ENCODE measurements at regions not wholly inside any gene's neighbourhood (a gene's known extent, or its start where the extent isn't known, plus 50 kb on each side); places are given as distances from the start of the nearest gene placed in this dataset.

DNA sequence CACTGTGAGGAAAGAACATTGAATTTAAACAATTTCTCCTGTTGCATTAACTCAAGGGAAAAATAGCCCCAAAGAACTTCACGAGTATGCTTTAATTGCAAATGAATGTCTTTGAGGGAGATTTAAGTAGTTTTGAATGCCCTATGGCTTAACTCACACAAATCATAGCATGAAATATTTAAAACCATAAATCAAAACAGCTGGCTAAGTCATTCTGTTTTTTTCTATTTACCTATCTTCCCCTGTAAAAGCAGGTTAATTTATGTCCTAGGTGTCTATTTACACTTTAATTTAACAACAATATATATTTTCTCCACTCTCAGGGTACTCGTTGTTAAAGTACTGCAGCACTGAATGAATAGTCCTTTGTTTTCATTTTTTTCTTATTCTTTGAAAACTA is 118.8 kb upstream of the PIEZO2 start:
- no peak for DNase-seq (ENCODE audit: low read depth)

DNA sequence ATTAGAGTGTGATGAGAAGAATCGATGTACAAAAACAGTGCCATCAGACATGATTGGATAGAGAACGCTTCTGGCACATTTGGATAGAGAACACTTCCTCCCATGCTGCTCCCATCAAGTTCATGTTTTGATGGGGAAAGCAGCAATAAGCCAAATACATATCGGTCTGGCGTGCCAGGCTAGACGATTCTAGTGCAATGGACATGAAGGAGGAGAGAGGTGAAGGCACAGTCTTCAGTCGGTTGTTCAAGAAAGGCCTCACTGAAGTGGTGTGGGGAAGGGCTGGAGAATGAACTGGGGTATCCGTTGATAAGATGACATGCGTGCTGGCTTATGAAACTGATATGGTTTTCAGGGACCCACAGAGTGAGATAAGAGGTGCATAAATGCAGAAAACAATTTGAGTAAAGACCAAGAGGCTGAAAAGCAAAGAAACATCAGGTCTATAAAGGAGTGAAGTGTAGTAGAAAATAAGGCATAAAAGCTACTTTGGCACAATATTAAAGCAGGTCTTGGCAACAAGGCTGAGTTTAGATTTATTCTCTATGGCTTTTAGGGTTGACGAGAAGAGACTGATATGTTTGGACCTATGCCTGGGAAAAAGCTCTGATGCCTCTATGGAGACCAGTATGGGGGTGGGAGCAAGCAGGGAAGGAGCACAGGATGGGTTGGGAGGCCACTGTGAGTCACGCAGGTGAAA is 117.6 kb upstream of the PIEZO2 start:
- no peak for DNase-seq (ENCODE audit: low read depth)

DNA sequence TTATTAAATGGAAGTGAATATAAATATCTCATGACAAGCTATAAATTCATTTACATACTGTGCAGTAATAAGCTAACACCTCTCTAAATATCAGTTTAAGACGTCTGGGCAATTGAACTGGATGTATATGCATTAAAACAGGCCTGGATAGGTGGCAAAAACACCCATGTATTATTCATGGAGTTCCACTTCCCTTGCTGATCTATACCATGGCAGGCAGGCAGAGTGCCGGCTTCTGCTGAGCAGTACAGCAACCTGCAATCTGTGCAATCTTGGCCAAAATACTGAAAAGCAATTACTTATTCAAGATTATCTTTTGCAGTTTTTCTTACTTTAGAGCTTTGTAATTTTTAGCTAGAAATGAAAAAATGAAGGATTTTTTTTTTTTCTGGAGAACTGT is 112.1 kb upstream of the PIEZO2 start:
- DNase-seq (ENCODE audit: low read depth) = no peak

DNA sequence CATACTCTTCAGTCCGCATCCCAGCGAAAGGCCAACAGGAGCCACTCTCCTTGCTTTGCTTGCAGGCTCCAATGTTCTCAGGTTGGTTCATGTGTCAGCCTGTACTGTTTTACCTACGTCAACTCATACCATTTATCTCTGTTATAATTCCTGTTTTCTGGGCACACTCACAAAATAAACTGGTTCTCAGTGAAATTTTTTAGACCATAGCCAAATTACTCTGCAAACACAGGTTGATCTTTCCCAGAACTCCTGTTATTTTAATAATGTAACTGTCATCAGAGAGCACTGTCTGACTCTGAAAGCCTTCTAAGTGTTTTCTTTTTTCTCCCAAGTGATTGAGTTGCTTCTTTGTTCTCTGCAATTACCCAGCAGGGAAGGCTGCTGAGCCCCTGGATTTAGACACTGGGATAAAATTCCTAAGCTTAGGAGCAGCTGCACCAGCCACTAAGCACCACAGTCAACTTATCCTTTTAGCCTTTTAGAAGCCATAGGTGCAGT is 111.6 kb upstream of the PIEZO2 start:
- DNase-seq (ENCODE audit: low read depth) = no peak

DNA sequence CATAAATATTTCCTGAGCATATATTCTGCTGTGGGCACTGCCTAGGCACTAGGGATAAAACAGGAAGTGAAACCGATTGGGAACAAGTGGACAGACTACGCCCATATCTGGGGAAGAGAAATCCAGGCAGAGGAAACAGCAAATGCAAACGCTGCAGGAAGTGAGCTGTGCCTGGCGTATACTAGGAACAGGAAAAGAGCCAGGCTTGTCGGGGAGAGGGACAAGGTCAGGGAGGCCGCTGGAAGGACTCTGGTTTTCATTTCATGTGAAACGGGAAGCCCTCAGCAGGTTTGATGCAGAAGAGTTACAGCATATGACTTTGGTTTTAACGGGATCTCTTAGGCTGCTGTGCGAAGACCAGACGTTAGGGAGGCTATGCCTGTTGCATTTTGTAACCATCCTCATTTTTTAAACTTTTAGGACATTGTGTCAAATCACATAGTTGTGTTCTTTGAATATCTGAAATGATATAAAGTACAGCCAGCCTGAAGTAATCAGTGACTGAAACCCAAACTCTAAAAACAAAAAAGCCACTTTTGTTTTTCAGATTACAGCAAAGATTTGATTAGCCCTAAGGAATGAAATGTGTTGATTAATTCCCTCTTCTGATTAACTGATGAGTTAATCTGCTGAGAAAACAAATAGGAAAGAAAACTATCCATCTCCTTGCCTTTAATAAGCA is 110.2 kb upstream of the PIEZO2 start:
- no peak for DNase-seq (ENCODE audit: low read depth)

DNA sequence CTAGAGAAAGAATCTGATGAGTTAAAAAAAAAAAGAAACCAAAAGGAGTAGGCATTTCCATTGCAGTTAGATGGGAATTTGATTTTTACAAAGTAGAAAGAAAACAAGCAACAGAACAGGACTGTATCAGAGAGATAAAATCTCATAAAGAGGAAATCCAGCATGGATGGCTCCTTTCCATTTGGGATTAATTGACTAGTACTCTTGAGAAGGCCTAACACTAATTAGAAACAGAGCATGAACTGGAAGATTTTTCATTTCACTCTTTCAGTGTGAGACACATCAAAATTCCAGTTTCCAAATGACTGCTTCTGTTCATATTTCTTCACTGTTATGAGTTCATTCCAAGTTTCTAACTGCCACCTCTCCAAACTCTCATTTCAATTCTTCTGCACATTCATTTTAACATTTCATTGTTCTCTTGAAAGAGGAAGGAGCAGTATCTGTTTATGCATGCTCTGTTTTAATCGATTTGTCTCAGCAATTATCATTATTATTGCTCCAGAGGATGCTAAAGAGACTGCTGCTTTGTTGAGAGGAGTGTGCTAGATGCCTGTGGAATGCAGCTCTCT is 108.8 kb upstream of the PIEZO2 start:
- no peak for DNase-seq (ENCODE audit: low read depth)

DNA sequence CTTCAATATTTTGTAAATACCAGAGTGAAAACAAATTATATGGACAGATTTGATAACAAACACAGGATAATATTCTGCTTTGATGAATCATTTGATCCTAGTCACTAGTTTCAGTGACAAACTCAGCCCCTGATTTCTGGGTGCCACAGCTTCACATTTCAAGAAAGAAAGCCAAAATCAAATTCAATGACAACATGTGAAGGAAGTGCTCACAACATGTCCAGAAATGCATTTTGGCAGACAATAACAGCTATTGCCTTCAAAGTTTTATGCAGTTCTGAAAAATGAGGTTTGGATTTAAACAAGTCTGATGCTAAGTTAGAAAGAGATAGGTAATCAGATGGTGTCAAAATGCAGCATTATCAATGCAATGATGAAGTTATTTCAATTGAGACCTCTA is 106.9 kb upstream of the PIEZO2 start:
- DNase-seq (ENCODE audit: low read depth) = no peak

DNA sequence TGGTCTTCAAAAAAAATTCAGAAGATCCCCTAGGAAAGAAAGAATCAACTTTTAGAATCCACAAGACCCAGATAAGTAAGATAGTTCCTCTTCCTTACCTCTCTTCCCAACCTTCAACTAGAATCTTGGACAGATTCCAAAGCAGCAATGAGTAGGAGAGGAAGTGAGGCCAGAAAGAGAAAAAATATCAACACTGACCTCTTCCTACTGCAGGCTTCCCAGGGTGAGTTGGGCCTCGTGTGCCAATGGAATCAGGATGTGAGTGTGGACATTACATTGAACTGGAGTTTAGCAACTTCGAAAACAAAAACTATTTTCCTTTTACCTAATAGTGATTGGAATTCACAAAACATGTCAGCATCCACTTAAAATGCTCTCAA is 102.5 kb upstream of the PIEZO2 start:
- DNase-seq (ENCODE audit: low read depth) = no peak

DNA sequence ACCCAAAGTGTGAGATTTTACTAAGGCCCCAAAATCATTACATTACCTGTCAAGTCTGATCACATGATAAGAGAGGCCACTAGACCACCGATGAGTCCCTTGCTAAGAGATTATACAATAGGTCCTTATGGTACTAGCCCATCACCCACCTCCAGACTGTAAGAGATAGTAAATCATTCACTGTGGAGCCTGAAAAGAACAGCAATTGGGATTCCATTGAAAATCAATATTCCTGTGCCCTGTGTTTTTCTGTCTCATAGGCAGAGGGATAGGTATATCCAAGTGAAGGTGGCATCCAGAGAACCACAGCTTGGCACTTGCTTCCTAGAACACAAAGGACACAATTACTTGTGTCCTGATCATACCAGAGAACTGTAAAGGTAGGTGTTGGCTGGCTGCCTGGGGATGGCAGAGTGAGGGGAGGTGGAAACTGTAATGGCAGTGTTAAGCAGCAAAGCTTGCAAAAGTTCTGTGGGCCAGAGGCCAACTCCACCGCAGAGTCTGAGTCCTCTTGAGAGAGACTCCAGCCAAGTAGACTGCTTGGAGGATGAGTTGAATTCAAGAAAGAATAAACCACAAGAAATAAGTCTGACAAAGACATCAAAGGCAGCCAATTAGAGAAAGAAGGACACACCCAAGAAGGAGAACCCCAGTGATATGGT is 102.0 kb upstream of the PIEZO2 start:
- no peak for DNase-seq (ENCODE audit: low read depth)

DNA sequence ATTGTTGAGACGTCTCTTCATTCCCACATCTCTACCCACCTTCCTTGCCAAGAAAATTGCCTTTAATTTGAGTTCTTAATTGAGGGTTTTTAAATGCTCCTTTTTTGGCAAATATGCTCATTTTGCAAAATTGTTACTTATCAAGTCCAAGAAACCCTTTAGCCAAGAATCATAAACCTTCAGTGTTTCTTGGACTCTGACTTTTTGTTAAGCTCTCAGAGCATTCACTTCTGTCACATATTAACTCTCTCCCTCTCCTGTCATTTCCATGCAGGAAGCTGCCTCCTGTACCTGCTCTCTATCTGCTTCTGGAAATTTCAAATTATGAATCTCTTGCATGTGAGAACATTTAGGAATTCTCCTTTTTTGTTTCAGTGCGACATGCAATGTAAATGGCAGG is 100.0 kb upstream of the PIEZO2 start:
- no peak for DNase-seq (ENCODE audit: low read depth)

DNA sequence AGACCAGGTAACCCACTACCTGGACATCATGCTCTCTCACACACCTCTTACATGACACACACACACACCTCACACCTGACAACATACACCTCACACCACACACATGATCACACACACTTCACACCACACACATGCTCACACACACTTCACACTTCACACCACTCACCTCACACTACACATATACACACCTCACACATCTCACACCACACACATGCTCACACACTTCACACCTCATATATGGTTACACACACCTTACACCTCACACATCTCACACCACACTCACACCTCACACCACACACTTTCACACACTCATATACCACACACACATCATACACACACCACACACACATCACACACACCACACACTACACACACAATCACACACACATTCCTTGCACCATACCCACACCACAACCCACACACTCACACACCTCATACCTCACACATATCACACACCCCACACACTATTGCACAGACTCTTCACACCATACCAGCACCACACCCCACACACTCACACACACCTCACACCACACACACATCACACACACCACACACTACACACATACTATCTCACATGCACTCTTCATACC is 98.1 kb upstream of the PIEZO2 start:
- DNase-seq (ENCODE audit: low read depth) = no peak

DNA sequence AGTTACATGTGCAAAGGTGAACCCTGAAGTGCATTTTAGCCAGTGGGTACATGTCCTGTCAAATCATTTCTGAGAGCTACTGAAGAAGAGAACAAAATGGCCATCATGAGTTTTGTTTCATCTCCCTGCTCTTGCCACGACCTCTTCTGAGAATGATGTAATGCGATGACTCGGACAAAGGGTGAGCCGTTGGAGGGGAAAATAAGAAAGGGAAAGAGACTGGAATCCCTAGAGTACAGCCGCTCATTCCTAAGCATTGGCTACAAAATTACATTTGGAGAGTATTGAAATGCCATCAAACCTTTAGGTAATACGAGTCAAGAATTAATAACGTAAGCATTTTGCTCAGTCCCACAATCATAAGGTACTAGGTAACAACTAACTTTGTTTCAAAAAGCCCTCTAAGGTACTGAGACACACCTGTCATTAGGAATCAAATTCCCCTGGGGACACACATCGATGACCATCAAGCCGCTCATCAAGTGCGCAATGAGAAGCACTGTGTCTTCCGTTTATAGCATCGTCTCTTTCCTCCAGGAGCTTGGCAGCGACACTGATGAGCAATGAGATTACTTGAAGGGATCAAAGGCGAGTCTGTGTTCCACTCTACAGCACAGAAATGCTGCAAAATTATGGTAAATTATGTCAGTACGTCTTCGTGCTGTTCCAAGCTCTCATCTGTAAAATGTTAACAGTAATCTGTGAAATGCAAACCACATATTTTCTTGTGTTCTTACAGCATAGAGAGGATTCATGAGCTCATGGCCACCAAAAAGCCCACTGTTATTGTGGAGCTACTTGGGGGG is 97.3 kb upstream of the PIEZO2 start:
- no peak for DNase-seq (ENCODE audit: low read depth)

DNA sequence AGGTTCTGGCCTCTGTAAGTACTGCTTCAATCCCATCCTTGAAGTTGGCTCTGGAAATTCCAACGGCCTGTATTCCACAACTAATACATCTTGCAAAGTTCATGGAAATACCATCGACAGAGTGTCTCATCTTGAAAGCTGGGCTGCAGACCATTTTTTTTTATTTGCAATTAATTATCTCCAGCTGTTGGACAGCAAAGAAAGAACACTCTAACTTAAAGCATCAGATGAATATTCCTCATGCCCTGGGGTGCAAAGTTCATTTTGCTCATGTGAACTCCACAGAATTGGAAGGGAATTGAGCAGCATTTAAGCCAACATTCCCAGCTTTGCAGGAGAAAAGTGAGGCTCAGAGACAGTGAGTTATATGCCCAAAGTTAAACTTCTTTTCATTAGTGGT is 96.5 kb upstream of the PIEZO2 start:
- no peak for DNase-seq (ENCODE audit: low read depth)

DNA sequence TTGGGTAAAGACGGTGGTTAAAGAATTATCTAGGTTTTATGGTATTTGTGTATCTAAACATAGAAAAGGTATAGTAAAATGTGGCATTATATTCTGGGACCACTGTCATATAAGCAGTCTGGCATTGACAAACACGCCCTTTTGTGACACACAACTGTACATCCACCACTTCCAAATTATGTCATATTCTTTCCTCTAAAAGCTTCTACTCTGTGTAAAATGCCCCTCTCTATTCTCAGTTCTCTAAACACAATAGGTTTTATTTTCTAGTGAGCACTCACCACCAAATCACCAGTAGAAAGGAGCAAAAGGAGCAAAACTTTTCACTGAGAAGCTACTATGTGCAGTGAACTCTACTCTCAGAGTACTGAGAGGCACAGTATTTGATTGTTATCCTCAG is 88.1 kb upstream of the PIEZO2 start:
- no peak for DNase-seq (ENCODE audit: low read depth)

DNA sequence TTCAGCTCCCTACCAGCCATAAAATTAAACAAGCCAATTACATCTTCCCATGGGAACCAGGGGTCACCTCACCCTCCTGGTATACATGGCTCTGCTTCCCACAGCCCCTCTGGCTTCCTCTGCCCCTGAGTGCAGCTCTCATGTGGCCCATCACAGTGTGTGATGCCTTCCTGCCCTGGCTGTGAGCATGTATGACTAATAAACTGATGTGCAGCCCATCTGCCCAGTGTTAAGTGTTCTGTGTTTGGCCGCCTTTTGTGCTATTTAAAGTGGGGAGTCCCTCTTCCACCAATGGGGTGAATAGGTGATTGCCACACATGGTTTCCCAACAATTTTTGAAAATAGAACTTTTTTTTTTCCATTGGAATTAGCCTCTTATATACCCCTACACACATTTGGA is 87.7 kb upstream of the PIEZO2 start:
- DNase-seq (ENCODE audit: low read depth) = no peak

DNA sequence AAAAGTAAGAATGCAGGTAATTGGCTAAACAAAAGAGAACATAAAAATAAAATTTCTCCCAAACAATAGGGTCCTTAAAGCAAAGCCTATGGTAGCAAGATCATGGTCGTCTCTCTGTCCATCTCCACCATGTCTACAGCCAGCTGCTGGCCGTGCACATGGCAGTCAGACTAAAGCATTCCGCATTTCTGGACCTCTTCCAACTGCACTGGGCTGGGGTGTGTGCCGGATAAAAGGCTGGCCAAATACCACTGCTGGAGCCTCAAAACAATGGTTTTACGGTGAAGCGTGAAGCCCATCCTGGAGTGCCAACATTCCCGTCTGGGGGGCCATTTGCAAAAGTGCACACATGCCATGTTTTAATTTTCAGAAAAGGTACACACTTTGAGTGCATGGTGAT is 74.8 kb upstream of the PIEZO2 start:
- no peak for DNase-seq (ENCODE audit: low read depth)

DNA sequence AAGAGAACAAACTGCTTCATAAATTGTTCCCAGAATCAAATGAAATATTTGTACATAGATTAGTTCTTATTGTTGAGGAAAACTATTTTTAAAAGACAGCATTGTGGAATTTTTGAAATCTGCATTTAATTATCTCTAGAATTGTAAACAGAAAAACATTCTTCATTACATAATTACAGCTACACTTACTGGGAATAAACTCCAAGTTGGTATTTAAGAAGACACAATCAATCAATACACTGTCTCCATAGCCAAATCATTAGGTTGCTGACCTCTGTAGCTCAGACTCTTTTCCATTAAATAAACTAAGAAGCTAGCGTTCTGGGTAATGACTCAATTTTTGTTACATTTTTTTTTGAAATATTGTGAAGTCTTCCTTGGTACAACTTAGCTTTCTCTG is 70.2 kb upstream of the PIEZO2 start:
- no peak for DNase-seq (ENCODE audit: low read depth)

DNA sequence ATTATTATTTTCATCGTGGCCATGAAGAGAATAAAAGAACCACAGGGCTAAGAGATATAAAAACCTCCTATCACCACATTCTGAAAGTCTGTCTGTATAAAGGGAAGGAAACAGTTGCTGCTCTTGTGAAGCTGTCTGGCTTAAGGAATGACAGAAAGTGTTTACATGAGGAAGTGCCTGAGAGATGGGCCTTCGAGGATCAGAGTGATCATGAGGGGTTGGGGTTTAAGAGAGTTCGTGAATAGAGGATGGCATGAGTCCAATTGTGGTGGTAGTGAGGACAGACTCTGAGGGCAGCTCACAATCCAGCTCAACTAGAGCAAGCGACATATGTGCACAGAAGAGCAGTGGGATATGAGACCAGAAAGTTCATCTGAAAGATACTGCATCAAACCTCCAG is 65.8 kb upstream of the PIEZO2 start:
- no peak for DNase-seq (ENCODE audit: low read depth)

DNA sequence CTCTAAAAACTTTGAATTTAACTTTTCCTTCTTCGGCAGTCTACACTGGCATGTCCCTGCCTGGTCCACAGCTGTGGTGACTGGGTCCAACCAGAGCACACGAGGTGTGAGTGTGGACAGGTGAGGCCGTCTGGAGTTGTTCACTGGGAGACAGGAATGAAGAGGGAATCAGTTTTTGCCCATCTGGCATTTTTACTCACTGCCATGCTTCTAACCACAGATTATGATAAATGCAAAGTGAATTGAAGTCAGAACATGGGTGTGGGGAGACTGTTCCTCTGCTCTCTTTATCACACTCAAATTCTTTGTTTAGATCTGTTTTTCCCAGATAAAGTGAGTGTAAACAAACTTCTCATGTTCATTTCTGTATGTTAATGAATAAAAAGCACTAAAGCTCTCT is 54.7 kb upstream of the PIEZO2 start:
- no peak for DNase-seq (ENCODE audit: low read depth)

DNA sequence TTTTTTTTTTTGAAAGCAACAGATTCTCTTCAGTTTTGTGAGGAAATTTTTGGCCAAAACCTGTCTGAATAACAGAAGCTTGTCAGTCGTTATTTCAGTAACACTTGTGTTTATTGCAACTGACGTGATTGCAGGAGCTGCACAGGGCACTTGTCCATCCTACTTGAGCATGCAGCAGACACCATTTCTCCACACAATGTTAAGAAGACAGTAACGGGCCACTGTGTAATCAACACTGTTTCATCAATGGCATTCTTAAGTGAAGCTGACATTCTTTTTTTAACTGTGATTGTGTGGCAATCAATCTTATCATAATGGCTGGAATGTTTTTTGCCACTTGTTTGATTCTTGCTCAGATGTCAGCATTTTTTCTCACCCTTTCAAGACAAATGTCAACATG is 50.1 kb upstream of the PIEZO2 start:
- DNase-seq (ENCODE audit: low read depth) = no peak
